GM18526 (cell line): ENCODE measurements at regions not wholly inside any gene's neighbourhood (a gene's known extent, or its start where the extent isn't known, plus 50 kb on each side); places are given as distances from the start of the nearest gene placed in this dataset.

Experiments used
- POLR2A ChIP-seq: IDR thresholded peaks from 3 replicates; pipeline ENCODE4 v1.6.1; 2011; ENCODE audit not compliant: insufficient read length; ENCODE audit errors: extremely low read depth

DNA sequence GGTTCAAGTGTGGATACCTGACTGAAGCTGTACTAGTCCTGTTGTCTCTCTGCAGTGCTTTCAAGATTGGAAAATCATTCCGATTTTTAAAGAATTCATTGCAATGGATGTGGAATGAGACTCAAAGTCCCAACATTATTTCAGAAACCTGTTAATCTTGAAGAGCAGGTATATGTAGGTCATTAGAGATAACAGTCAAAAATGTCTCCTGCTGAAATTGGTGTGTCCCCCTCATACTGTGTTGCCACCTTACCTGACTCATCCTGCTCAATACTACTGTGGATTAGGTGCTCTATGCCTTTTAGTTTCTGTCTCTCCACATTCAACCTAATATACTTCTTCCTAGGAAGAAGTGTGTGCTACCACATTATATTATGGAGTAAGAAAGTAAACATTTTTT, 91.1 kb upstream of the NR3C1 start:
- TF ChIP-seq POLR2A: no peak

DNA sequence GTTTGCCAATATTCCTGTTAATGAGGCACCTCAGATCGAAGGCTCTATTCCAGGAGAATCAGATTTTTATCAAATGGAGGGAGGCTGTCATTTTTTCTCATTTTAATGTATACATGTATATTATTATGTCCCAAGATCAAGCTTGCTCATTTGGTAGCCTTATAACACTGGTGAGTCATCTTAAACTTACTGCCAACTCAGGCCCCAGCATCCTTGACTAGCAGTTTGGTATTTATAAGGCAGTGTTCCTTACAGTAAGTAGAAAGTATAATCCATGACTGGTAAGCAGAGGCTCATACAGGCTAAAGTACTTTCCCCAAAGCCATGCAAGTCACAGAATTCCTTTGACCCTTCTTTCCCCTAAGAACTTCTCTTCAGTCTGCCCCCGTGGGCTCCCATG, 90.7 kb upstream of the NR3C1 start:
- no peak for TF ChIP-seq POLR2A

DNA sequence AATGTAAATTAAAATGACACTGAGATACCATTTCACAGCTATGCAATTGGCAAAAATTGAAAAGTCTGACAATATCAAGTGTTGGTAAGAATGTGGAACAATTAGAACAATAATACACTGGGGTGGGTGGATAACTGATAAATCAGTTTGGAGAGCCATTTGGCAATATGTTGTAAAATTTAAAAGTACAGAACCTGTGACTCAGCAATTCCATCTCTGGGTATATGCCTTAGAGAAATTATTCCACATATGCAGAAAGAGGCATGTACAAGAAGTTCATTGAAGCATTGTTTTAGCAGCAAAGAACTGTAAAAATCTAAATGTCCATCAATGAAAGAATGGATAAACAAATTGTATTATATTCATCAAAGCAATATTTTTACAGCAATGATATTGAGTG, 89.3 kb upstream of the NR3C1 start:
- TF ChIP-seq POLR2A: no peak

DNA sequence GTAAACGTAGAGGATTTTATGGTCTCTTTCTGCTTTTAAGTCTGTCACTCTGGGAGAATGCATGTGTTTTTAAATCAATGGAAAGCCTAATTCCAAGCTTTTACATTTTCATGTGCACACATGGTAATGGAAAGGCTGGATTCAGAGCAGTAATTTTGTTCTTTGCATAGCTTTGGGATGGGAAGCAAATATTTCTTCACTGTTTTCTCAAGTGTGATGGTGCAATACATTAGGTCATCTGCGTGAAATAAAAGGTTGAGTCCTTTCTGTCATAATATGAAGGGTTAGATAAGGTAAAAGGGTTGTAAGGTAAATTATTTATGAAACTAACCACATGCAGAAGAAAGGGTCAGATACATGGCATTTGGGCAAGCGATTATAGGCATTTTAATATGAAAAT, 88.2 kb upstream of the NR3C1 start:
- TF ChIP-seq POLR2A: no peak

DNA sequence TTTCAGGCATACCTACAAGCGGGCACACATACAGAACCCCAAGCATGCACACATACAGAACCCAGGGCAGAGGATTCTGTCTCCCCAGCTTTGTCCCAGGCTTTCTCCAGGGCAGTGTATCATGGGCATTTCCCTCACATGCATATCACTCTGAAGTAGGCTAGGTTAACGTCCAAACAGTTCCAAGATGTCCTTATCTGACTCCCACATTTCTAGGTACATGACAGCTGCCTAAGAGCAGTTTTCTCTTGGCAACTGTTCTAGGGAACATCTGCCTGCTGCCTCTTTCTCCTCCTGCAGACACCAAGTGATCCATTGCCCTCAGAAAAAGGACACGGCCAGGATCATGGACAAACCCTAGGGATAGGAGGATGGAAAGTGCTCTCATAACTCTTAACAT, 84.9 kb upstream of the NR3C1 start:
- TF ChIP-seq POLR2A: no peak

DNA sequence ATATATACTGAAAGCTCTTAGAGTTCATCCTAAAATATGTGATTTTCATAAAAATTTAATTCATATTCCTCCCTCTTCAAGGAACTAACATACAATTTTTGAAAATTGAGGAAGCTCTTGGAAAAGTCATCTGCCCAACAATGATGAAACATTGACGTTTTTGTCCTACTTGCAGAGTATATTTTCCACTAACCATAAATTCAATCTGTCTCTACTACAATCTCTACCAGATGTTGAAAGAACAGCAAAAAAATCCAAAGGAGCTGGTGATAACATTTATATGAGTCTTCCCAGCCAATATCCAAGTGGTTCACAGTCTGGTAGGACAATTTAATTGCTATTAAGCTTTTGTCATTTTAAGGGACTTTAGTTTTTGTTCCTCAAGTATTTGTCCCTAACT, 81.1 kb upstream of the NR3C1 start:
- no peak for TF ChIP-seq POLR2A

DNA sequence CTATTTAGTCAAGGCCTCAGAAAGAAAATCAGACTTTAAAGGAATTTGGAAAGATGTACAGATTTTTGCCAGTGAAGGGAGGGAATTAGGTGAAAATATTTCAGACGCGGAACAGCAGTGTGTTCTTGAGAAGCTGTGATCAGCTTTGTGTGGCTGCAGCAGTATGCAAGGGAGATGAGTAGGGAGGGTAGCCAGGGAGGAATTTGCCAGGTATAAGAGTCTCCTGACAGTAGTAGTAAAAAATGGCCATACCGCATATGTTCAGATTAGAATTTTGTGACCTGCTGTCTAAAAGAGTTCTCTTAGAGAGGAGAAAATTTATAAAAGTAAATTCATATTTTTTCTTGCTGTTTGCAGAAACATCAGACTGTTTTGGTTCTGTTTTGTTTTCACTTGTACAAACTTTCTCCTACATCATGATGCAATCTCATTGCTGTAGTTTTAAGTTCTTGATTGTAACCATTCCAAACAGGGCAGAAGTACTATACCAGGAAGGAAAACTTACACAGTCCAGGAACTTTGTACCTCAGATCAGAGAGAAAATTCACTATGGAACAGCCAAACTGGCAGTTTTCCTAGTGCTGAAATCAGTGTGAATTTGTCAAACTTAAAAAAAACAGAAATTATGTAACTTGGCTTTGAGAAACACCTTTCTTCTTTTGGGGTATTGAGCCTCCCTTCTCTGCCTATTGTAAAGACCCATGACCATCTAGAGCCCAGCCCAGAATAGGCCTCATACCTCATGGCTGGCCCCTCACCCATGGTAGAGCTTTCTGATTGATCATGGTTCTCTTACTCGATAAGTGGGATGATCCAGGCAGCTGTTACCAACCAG, 78.4 kb upstream of the NR3C1 start:
- no peak for TF ChIP-seq POLR2A

DNA sequence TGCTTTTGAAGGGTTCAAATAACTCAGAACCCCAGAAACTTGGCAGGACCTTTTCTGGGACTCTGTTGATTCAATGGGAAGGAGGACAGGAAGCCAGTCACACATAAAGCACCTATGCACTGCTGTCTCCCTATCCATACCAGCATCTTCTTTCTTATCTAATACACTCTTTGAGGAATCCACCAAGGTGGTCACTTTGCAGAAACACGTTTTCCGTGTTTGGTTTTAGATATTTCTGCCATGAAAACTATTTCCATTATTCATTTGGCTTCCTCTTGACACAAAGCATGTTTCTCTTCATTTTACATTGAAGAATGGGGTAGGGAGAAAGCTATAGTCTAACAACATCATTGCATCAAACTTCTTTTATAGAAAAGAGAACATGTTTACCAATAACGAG, 76.5 kb upstream of the NR3C1 start:
- TF ChIP-seq POLR2A: no peak

DNA sequence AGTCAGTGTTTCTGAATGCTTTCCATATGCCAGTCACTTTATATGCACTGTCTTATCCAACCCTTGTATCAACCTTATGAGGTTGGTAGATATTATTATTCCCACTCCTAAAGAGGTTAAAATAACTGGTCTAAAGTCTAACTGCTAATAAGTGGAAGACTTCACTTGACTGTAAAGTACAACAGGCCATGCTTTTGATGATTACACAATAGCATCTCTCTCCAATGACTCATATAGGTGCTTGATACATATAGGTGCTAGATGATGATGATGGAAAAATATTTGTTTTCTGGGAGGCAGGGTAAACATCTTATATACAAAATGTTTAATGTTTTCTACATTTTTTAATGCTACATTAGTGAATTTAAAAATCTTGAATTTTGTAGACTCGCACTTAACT, 75.9 kb upstream of the NR3C1 start:
- TF ChIP-seq POLR2A: no peak

DNA sequence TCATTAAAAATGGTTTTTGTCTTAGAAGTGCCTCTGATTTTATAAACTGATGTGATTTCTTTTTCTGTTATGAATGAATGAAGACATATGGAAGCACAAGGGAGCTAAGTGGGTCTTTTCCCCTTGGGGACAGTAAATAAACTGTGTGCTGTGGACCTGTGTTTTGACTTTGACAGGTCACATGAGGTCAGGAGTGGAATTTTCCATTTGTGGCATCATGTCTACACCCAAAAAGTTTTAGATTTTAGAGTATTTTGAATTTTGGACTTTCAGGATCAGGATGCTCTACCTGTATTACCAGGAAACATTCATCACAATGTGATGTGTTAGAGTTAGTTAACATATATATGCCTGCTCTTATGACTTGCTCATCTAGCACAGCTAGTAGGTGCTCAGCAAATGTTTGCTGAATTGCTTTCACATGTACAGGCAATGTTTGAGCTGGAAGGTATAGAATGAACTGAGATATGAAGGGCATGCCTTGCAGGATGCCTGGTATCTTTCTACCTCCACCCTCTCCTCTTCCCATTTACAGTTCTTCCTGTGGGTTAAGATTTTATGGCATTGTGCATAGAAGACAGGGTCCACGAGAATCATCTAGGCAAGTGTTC, 73.2 kb upstream of the NR3C1 start:
- TF ChIP-seq POLR2A: no peak

DNA sequence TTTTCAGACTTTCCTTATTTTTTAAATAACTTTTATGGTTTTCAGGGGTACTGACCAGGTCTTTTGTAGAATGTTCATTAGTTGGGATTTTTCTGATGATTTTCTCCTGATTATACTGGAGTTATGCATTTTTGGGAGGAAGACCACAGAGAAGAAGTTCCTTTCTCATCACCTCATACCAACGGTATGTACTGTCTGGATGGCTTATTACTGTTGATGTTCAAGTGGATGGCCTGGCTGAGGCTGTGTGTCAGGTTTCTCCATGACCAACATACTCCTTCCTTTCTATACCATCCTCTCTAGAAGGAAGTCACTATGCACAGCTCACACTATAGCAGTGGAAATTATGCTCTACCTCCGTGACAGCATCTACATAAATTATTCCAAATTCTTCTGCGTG, 71.1 kb upstream of the NR3C1 start:
- TF ChIP-seq POLR2A: no peak

DNA sequence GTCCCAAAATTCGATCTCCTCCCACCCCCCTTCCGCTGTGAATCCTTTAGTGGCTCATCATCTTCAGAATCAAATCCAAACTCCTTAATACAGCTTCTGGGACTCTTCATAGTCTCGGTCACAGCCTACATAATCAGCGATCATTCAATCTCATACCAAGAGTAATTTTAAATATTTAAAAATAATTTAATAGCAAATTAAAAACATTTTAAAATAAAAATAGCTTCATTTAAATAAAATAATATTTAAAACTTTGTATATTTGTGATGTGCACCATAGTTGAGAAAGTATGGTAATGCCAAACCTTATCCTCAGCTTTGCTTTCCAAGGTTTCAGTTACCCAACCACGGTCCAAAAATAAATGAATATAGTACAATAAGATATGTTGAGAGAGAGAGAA, 70.0 kb upstream of the NR3C1 start:
- TF ChIP-seq POLR2A: no peak

DNA sequence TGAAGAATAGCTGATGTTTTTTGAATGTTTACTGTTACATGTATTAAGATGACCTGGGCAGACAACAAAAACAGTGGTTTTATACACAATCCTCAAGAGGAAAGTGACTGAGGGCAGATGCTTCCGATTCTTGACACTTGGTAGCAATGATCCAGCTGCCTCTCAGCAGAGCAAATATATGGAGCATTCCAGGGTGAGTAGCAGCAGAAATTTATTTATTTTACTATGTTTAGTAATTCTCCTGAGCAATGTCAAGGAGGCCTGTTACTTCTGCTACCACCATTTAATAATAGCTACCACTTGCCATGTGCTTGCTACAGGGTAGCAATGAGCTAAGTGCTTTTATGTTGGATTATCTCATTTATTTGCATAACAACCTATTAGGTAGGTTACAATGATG, 69.1 kb upstream of the NR3C1 start:
- TF ChIP-seq POLR2A: no peak

DNA sequence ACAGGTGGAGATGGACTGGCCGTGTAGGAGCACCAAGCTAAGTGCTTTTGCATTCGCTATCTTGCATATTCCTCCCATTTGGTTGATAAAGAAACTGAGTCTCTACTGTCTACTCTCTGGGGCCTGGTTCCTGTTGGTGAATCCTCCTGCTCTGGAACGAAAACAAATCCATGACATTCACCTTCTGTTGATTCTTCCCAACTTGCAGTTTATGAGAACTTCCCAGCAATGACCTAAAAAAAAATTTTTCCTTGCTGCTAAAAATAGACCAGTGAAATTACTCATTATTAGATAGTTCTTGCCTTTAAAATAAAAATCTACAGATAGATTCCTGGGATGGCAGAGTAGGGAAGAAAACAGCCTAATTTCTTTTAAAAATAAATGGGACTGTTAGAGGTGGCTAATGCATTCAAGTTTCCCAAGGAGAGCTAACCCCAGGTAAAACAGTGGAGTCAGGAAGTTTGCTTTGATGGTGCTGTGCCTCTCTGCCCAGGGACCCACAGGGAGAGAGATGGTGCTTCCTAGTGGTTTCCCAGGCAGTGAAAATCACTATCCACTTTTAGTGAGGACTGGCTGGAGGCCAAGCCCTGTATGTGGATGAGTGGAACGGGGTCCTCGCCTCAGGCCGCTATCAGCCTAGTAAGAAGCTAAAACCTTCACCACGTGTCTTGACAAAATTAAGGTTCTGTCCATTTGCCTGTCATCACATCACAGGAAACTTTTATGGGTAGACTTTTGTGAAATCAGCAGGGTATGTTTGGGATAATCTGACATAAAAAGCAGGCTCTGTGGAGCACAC, 68.4 kb upstream of the NR3C1 start:
- no peak for TF ChIP-seq POLR2A

DNA sequence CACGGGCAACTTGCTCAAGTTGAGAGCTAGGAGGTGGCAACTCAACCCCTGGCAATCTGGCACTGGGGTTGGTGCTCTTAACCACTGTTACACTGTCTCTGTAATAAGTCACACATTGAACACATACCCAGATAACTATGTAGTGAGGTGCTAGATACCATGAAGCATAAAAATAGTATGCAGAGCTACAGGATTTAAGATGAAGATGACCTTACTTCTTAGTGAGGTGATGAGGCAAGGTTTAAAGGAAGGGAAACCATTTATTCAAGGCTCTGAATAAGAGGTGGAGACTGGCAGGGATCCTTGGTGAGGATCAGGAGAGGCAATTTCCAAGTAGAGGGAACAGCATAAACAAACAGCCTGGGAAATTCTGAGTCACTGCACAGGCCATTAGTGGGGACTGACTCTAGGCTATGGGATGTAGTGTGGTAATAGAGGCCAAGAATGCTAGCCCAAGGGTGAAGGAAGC, 67.6 kb upstream of the NR3C1 start:
- no peak for TF ChIP-seq POLR2A

DNA sequence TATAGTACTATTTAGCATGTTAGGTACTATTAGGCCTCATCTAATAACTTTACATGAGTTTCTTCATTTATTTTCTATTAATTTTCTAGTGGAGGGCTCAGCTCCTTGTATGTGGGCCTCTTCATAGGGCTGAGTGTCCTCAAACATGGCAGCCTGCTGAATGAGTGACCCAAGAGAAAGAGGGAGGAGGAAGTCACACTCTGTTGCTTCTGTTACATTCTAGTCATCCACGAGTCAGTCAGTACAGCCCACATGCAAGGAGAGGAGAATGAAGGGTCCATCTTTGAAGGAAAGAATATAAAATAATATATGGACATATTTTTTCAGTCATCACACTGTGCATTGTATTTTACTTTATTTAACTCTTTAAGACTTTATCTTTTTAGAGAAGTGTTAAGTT, 66.6 kb upstream of the NR3C1 start:
- no peak for TF ChIP-seq POLR2A

DNA sequence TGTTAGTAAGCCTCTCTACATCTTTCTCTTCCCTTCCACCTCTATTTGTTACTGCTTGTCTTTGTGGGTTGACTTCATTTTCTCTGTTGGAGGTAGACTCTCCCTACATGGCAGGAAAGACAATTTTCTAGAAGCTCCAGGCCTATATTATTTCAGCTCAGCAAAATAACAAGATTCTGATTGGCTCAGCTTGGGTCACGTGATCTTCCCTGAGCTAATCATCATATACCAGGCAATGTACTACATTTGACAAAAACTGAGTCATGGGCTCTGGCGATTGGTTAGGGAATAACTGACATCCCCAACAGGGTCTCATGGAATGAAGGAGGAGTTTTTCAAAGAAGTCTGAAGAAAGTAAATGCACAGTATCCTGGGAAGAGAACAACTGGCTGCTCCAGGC, 65.6 kb upstream of the NR3C1 start:
- TF ChIP-seq POLR2A: no peak

DNA sequence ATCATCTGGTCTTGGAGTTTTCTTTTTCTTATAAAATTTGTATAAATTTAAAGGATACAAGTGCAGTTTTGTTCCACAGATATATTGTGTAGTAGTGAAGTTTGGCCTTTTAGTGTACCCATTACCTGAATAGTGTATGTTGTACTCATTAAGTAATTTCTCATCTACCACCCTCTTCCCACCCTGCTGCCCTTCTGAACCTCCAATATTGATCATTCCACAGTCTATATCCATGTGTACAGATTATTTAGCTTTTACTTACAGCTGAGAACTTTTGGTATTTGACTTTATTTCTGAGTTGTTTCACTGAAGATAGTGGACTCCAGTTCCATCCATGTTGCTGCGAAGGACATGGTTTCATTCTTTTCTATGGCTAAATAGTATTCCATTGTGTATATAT, 63.1 kb upstream of the NR3C1 start:
- TF ChIP-seq POLR2A: no peak
